DND-41 (cell line): ENCODE measurements at regions not wholly inside any gene's neighbourhood (a gene's known extent, or its start where the extent isn't known, plus 50 kb on each side); places are given as distances from the start of the nearest gene placed in this dataset.

Source experiments
- ATAC-seq: fragments of 200-7000 bp; cut with Tn5 transposase; 3 replicates; pipeline ENCODE4 v1.9.1; 2021; ENCODE audit warnings: low read depth; ENCODE audit not compliant: insufficient read depth
- DNase-seq: peaks from one replicate; pipeline ENCODE4 v3.0.0-alpha.2; 2020
- H2AFZ ChIP-seq: 2 replicates; pipeline ENCODE4 v1.6.0; 2012; ENCODE audit warnings: low read depth, low read length
- H3K27ac ChIP-seq: 2 replicates; pipeline ENCODE4 v1.5.1; 2012; ENCODE audit warnings: low read length, inconsistent platforms
- H3K27me3 ChIP-seq: fragments of 200-600 bp; sonication (generic); 2 replicates; pipeline ENCODE4 v1.6.0; 2012; ENCODE audit warnings: low read length, mild to moderate bottlenecking, inconsistent platforms; ENCODE audit not compliant: insufficient read depth, poor library complexity
- H3K36me3 ChIP-seq: 2 replicates; pipeline ENCODE4 v1.5.1; 2012; ENCODE audit warnings: low read length, inconsistent platforms; ENCODE audit not compliant: insufficient read depth
- H3K4me1 ChIP-seq: 2 replicates; pipeline ENCODE4 v1.5.1; 2012; ENCODE audit warnings: mild to moderate bottlenecking, low read length; ENCODE audit not compliant: insufficient read depth
- H3K4me2 ChIP-seq: 2 replicates; pipeline ENCODE4 v1.6.0; 2012; ENCODE audit warnings: mild to moderate bottlenecking, moderate library complexity, low read length, inconsistent platforms; ENCODE audit not compliant: insufficient read depth
- H3K4me3 ChIP-seq, 2 experiments: fragments of 200-600 bp in 1 of 2; shearing (Covaris generic) in 1 of 2; 2 replicates each; pipeline ENCODE4 v1.5.1; 2012 to 2016; ENCODE audit warnings: inconsistent platforms in 2 of 2, low read length in 2 of 2, mild to moderate bottlenecking in 2 of 2, low read depth in 1 of 2, moderate library complexity in 1 of 2
- H3K79me2 ChIP-seq: 2 replicates; pipeline ENCODE4 v1.6.0; 2012; ENCODE audit warnings: low read length, inconsistent platforms; ENCODE audit not compliant: insufficient read depth
- H3K9ac ChIP-seq: 2 replicates; pipeline ENCODE4 v1.6.0; 2012; ENCODE audit warnings: low read depth, mild to moderate bottlenecking, inconsistent platforms, low read length, moderate library complexity
- H3K9me3 ChIP-seq: 2 replicates; pipeline ENCODE4 v1.5.1; 2012; ENCODE audit warnings: low read length, moderate library complexity, mild to moderate bottlenecking, inconsistent platforms; ENCODE audit not compliant: insufficient read depth, severe bottlenecking
- H4K20me1 ChIP-seq: 2 replicates; pipeline ENCODE4 v1.6.0; 2012; ENCODE audit warnings: low read length; ENCODE audit not compliant: insufficient read depth
- EZH2 ChIP-seq: IDR thresholded peaks from 3 replicates; pipeline ENCODE4 v1.6.1; 2012; ENCODE audit warnings: borderline replicate concordance, low read depth, mild to moderate bottlenecking, moderate library complexity, low read length, inconsistent platforms; ENCODE audit not compliant: severe bottlenecking
- TF ChIP-seq, protein P1 (sequence below): IDR thresholded peaks from 2 replicates; pipeline ENCODE4 v1.5.1; 2012; ENCODE audit warnings: borderline replicate concordance, low read length, moderate library complexity, mild to moderate bottlenecking; ENCODE audit not compliant: poor library complexity, severe bottlenecking; ENCODE audit errors: extremely low read depth

GRCh38 chr20:60365882-60366281 lies 407.7 kb downstream of the CDH26 start:
- H3K9ac ChIP-seq: no peak overlapping the region
- no peaks in the 10 kb centered on the region; the same call in 1 of the 2 replicates for H4K20me1 ChIP-seq
- H3K27ac ChIP-seq: no peak overlapping the region
- no peaks in the 10 kb centered on the region for H3K9me3 ChIP-seq
- H3K36me3 ChIP-seq: peaks cover 27% of the 10 kb centered on the region
- DNase-seq (no peak), ATAC-seq (no peak)
- 0 out of 2 replicates have a peak, but pooled peaks cover 3% of the 10 kb centered on the region for H3K4me1 ChIP-seq
- no peak for TF ChIP-seq EZH2
- TF ChIP-seq, protein P1, sequence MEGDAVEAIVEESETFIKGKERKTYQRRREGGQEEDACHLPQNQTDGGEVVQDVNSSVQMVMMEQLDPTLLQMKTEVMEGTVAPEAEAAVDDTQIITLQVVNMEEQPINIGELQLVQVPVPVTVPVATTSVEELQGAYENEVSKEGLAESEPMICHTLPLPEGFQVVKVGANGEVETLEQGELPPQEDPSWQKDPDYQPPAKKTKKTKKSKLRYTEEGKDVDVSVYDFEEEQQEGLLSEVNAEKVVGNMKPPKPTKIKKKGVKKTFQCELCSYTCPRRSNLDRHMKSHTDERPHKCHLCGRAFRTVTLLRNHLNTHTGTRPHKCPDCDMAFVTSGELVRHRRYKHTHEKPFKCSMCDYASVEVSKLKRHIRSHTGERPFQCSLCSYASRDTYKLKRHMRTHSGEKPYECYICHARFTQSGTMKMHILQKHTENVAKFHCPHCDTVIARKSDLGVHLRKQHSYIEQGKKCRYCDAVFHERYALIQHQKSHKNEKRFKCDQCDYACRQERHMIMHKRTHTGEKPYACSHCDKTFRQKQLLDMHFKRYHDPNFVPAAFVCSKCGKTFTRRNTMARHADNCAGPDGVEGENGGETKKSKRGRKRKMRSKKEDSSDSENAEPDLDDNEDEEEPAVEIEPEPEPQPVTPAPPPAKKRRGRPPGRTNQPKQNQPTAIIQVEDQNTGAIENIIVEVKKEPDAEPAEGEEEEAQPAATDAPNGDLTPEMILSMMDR: no peak
- no peak overlapping the region for H3K4me3 ChIP-seq
- H3K4me2 ChIP-seq: no peak overlapping the region
- H2AFZ ChIP-seq: no peak overlapping the region
- H3K27me3 ChIP-seq: no peaks in the 10 kb centered on the region
- H3K79me2 ChIP-seq: no peaks in the 10 kb centered on the region

- Histone ChIP-seq H3K27me3 (no peaks in the 10 kb centered on the region), H3K27ac (0 out of 2 replicates have a peak overlapping the region, but pooled peaks have one; percentile 11)
- TF ChIP-seq, protein P1: peak; percentile 38
- TF ChIP-seq EZH2: no peak
Measured at GRCh38 chr20:60371384-60371783, 413.2 kb downstream of the CDH26 start.

GRCh38 chr20:60372275-60372674 lies 414.1 kb downstream of the CDH26 start:
- Histone ChIP-seq H3K79me2 (0 out of 2 replicates have a peak, but pooled peaks cover 4% of the 10 kb centered on the region), H3K9me3 (no peaks in the 10 kb centered on the region), H3K4me2 (peak overlapping the region; percentile 17; the same call in 1 of the 2 replicates), H3K27me3 (no peaks in the 10 kb centered on the region), H3K9ac (no peak overlapping the region), H4K20me1 (peaks cover 17% of the 10 kb centered on the region), H3K36me3 (no peaks in the 10 kb centered on the region), H3K4me1 (peaks cover 26% of the 10 kb centered on the region), H3K27ac (peak overlapping the region; percentile 45), H2AFZ (no peak overlapping the region), H3K4me3 (no peak overlapping the region)
- DNase-seq (no peak), ATAC-seq (peak; percentile 3; the same call in 1 of the 3 replicates)
- no peak for TF ChIP-seq EZH2
- TF ChIP-seq, protein P1: no peak

More at GRCh38 chr20:60371384-60371783, 413.2 kb downstream of the CDH26 start:
- Histone ChIP-seq H2AFZ (no peak overlapping the region), H3K9ac (no peak overlapping the region), H3K79me2 (0 out of 2 replicates have a peak, but pooled peaks cover 4% of the 10 kb centered on the region), H3K4me3 (no peak overlapping the region), H3K9me3 (no peaks in the 10 kb centered on the region), H3K4me1 (peaks cover 26% of the 10 kb centered on the region), H4K20me1 (peaks cover 17% of the 10 kb centered on the region), H3K36me3 (no peaks in the 10 kb centered on the region), H3K4me2 (no peak overlapping the region)
- DNase-seq: no peak
- ATAC-seq: no peak

- ATAC-seq: peak; percentile 100
Measured at GRCh38 chr20:60372822-60373221, 414.6 kb downstream of the CDH26 start.

More at GRCh38 chr20:60372822-60373221, 414.6 kb downstream of the CDH26 start:
- peak overlapping the region; percentile 17; the same call in 1 of the 2 replicates for H3K4me2 ChIP-seq
- H3K79me2 ChIP-seq: 0 out of 2 replicates have a peak, but pooled peaks cover 4% of the 10 kb centered on the region
- peaks cover 26% of the 10 kb centered on the region for H3K4me1 ChIP-seq
- H3K27ac ChIP-seq: peak overlapping the region; percentile 37
- DNase-seq: peak; percentile 87
- H3K27me3 ChIP-seq: no peaks in the 10 kb centered on the region
- TF ChIP-seq EZH2: no peak
- TF ChIP-seq, protein P1: no peak
- H2AFZ ChIP-seq: no peak overlapping the region
- H3K36me3 ChIP-seq: no peaks in the 10 kb centered on the region
- H3K4me3 ChIP-seq: no peak overlapping the region
- H4K20me1 ChIP-seq: peaks cover 17% of the 10 kb centered on the region
- no peak overlapping the region for H3K9ac ChIP-seq
- H3K9me3 ChIP-seq: no peaks in the 10 kb centered on the region
